ENCODE measurements at regions not wholly inside any gene's neighbourhood (a gene's known extent, or its start where the extent isn't known, plus 50 kb on each side); places are given as distances from the start of the nearest gene placed in this dataset.

- intact Hi-C loops (cut with DNase I) = no loop called here
- TF ChIP-seq POLR2A (IDR thresholded peaks at IDR 0.05) (no peak), CTCF (IDR thresholded peaks at IDR 0.05) (no peak), EP300 (IDR thresholded peaks at IDR 0.05) (no peak), POLR2AphosphoS5 (IDR thresholded peaks at IDR 0.05) (no peak)
- Histone ChIP-seq H3K27me3 (no peaks in the 10 kb centered on the region), H3K9me3 (no peaks in the 10 kb centered on the region), H3K27ac (no peak overlapping the region), H3K36me3 (peaks cover 0 to 12% (median 5%) of the 10 kb centered on the region in 4 donors), H3K4me1 (peaks cover 0 to 21% (median 8%) of the 10 kb centered on the region in 4 donors), H3K4me3 (no peak overlapping the region)
- no peak for DNase-seq
- 99% methylated on average over 1 of the region's 1 CpG for WGBS, 2 donors
Observed at GRCh38 chr14:71713016-71713415, 219.2 kb upstream of the RGS6 start.

- Histone ChIP-seq H3K4me1 (peaks cover 0 to 21% (median 8%) of the 10 kb centered on the region in 4 donors), H3K4me3 (no peak overlapping the region), H3K27ac (no peak overlapping the region), H3K9me3 (no peaks in the 10 kb centered on the region), H3K36me3 (peaks cover 0 to 12% (median 5%) of the 10 kb centered on the region in 4 donors), H3K27me3 (no peaks in the 10 kb centered on the region)
- intact Hi-C loops (cut with DNase I) = no loop called here
- 96 to 100% methylated on average over 1 of the region's 1 CpG for WGBS, 2 donors
- no peak for TF ChIP-seq POLR2A (IDR thresholded peaks at IDR 0.05)
- TF ChIP-seq POLR2AphosphoS5 (IDR thresholded peaks at IDR 0.05) = no peak
- TF ChIP-seq CTCF (IDR thresholded peaks at IDR 0.05) = no peak
- TF ChIP-seq EP300 (IDR thresholded peaks at IDR 0.05) = no peak
- no peak for DNase-seq
Observed at GRCh38 chr14:71713451-71713850, 218.8 kb upstream of the RGS6 start.

GRCh38 chr14:71714225-71714624 lies 218.0 kb upstream of the RGS6 start:
- 92 to 94% methylated on average over 1 of the region's 1 CpG for WGBS, 2 donors

GRCh38 chr14:71716041-71716772 lies 216.0 kb upstream of the RGS6 start:
- 92 to 94% methylated on average over 6 of the region's 6 CpGs for WGBS, 2 donors
- TF ChIP-seq CTCF (IDR thresholded peaks at IDR 0.05) (no peak), POLR2AphosphoS5 (IDR thresholded peaks at IDR 0.05) (no peak), POLR2A (IDR thresholded peaks at IDR 0.05) (no peak), EP300 (IDR thresholded peaks at IDR 0.05) (no peak)
- intact Hi-C loops (cut with DNase I) = no loop called here

More at GRCh38 chr14:71714225-71714624, 218.0 kb upstream of the RGS6 start:
- no peaks in the 10 kb centered on the region for H3K9me3 ChIP-seq
- no peak overlapping the region for H3K27ac ChIP-seq
- peaks cover 0 to 21% (median 8%) of the 10 kb centered on the region in 4 donors for H3K4me1 ChIP-seq
- intact Hi-C loops (cut with DNase I) = no loop called here
- TF ChIP-seq EP300 (IDR thresholded peaks at IDR 0.05) (no peak), CTCF (IDR thresholded peaks at IDR 0.05) (no peak), POLR2A (IDR thresholded peaks at IDR 0.05) (no peak), POLR2AphosphoS5 (IDR thresholded peaks at IDR 0.05) (no peak)
- no peaks in the 10 kb centered on the region for H3K27me3 ChIP-seq
- DNase-seq = no peak
- peaks cover 0 to 9% (median 4%) of the 10 kb centered on the region in 4 donors for H3K36me3 ChIP-seq
- no peak overlapping the region for H3K4me3 ChIP-seq

More at GRCh38 chr14:71716041-71716772, 216.0 kb upstream of the RGS6 start:
- no peak for DNase-seq
- H3K4me1 ChIP-seq = peaks cover 0 to 21% (median 8%) of the 10 kb centered on the region in 4 donors
- no peaks in the 10 kb centered on the region for H3K36me3 ChIP-seq
- no peak overlapping the region for H3K27ac ChIP-seq
- H3K9me3 ChIP-seq = no peaks in the 10 kb centered on the region
- no peak overlapping the region for H3K4me3 ChIP-seq
- H3K27me3 ChIP-seq = no peaks in the 10 kb centered on the region

Data from sigmoid colon (tissue), 6 donors.